ENCODE measurements at regions not wholly inside any gene's neighbourhood (a gene's known extent, or its start where the extent isn't known, plus 50 kb on each side); places are given as distances from the start of the nearest gene placed in this dataset.

- TF ChIP-seq EZH2 (IDR thresholded peaks at IDR 0.05; ENCODE audit: low read length) = no peak
- no peak for TF ChIP-seq CTCF (optimal IDR thresholded peaks at IDR 0.05 in 1 of 3, IDR thresholded peaks at IDR 0.05 in 1 of 3, conservative IDR thresholded peaks at IDR 0.05 in 1 of 3; ENCODE audit: extremely low read depth in 1 of 3, insufficient read depth in 2 of 3, low read length in 3 of 3)
Observed at GRCh38 chr21:25243808-25244207, 363.5 kb downstream of the MRPL39 start.

All from keratinocyte (primary cell).